K562 (cell line): ENCODE measurements at regions not wholly inside any gene's neighbourhood (a gene's known extent, or its start where the extent isn't known, plus 50 kb on each side); places are given as distances from the start of the nearest gene placed in this dataset.
A peak's percentile ranks its signal among the peaks of the same experiment; 100 is the strongest.

ENCODE experiments used
- ATAC-seq: fragments of 200-7000 bp; cut with Tn5 transposase; 3 replicates; pipeline ENCODE4 v1.9.1; 2020; ENCODE audit warnings: moderate library complexity
- BruUV-seq: library from RNA; stranded (reverse); fragments of 400-500 nt; replicated peaks from 2 replicates; lab custom pipeline; 2021; lab: Mats Ljungman, UMichigan
- CTCF ChIA-PET: fragments of 300-600 bp; formaldehyde crosslinking; extraction: SDS; loops from one replicate; lab custom pipeline; 2021; ENCODE audit warnings: low intra/inter-chr PET ratio; lab: Yijun Ruan, JAX
- POLR2A ChIA-PET: fragments of 300-600, 350-650 bp; sonication (Branson Sonifier 250); formaldehyde crosslinking; extraction: SDS; loops from one replicate; lab custom pipeline; 2021; ENCODE audit warnings: antibody characterized with exemption, inconsistent platforms; lab: Yijun Ruan, JAX
- DNase-seq, 4 experiments: peaks; one replicate each; pipeline versions ENCODE4 v3.0.0 to v3.0.0-alpha.2; 2011 to 2018; ENCODE audit warnings: low spot score in 3 of 4, mixed read lengths in 3 of 4; ENCODE audit errors: extremely low read depth in 1 of 4
- FAIRE-seq: peaks from 2 replicates; lab custom pipeline; 2011; peaks lifted over from hg19 to GRCh38; lab: Jason Lieb, UNC
- H2AFZ ChIP-seq: 2 replicates; pipeline ENCODE4 v1.6.0; 2011; ENCODE audit warnings: low read depth, low read length, control low read depth, inconsistent platforms
- H3K27ac ChIP-seq: fragments of 200-600 bp; 3 replicates; pipeline ENCODE4 v1.8.0; 2011; ENCODE audit warnings: low read depth, mild to moderate bottlenecking, control low read depth, inconsistent platforms, low read length, moderate library complexity, mixed read lengths; ENCODE audit errors: extremely low read depth
- H3K27me3 ChIP-seq, 2 experiments: fragments of 300-600 bp in 1 of 2; 2 replicates in 1 of 2; 3 replicates in 1 of 2; pipeline versions ENCODE4 v1.6.0 to v1.8.0; 2011; ENCODE audit warnings: inconsistent platforms in 2 of 2, low read length in 2 of 2, mild to moderate bottlenecking in 1 of 2, mixed read lengths in 1 of 2, moderate library complexity in 1 of 2; ENCODE audit not compliant: control insufficient read depth in 2 of 2, insufficient read depth in 2 of 2
- H3K36me3 ChIP-seq: fragments of 300-600 bp; 3 replicates; pipeline ENCODE4 v1.8.0; 2011; ENCODE audit warnings: mild to moderate bottlenecking, low read length, inconsistent platforms; ENCODE audit not compliant: control insufficient read depth, insufficient read depth
- H3K4me1 ChIP-seq, 2 experiments: fragments of 200-600 bp in 1 of 2; replicated peaks in 1 of 2; 2 replicates in 1 of 2; 3 replicates in 1 of 2; pipeline versions ENCODE4 v1.5.1 to v1.8.0; 2011; ENCODE audit warnings: inconsistent platforms in 2 of 2, low read length in 2 of 2, mild to moderate bottlenecking in 1 of 2, mixed read lengths in 1 of 2, moderate library complexity in 1 of 2; ENCODE audit not compliant: control insufficient read depth in 2 of 2, insufficient read depth in 2 of 2
- H3K4me2 ChIP-seq: 2 replicates; pipeline ENCODE4 v1.6.1; 2011; ENCODE audit warnings: low read length, control low read depth, inconsistent platforms, mixed read lengths; ENCODE audit not compliant: insufficient read depth
- H3K4me3 ChIP-seq: fragments of 200-600 bp; sonication (generic), shearing (Covaris generic); 2 replicates; pipeline ENCODE4 v1.5.1; 2016; ENCODE audit warnings: control low read depth, inconsistent platforms
- H3K79me2 ChIP-seq: fragments of 200-600 bp; 3 replicates; pipeline ENCODE4 v1.8.0; 2011; ENCODE audit warnings: low read length, inconsistent platforms; ENCODE audit not compliant: control insufficient read depth, insufficient read depth
- H3K9ac ChIP-seq, 2 experiments: 2 replicates each; pipeline versions ENCODE4 v1.6.0 to v1.6.1; 2011; ENCODE audit warnings: low read depth in 2 of 2, low read length in 2 of 2, control low read depth in 1 of 2, inconsistent platforms in 1 of 2, mild to moderate bottlenecking in 1 of 2, mixed read lengths in 1 of 2; ENCODE audit not compliant: insufficient read depth in 1 of 2
- H3K9me1 ChIP-seq: one replicate; pipeline ENCODE4 v1.6.0; 2011; ENCODE audit warnings: inconsistent platforms, mild to moderate bottlenecking, low read length, moderate library complexity; ENCODE audit not compliant: control insufficient read depth, insufficient read depth
- H3K9me3 ChIP-seq: replicated peaks from 2 replicates; pipeline ENCODE4 v1.5.1; 2011; ENCODE audit warnings: low read depth, low read length, inconsistent platforms; ENCODE audit not compliant: control insufficient read depth, insufficient read depth
- H4K20me1 ChIP-seq: replicated peaks from 2 replicates; pipeline ENCODE4 v1.6.1; 2011; ENCODE audit warnings: low read length, inconsistent platforms, mixed read lengths; ENCODE audit not compliant: control insufficient read depth, insufficient read depth
- DEAF1 ChIP-seq: fragments of 450-650 bp; formaldehyde crosslinking; IDR thresholded peaks from 2 replicates; pipeline ENCODE4 v1.4.0; 2020; ENCODE audit warnings: mild to moderate bottlenecking, moderate library complexity
- ELK3 ChIP-seq: fragments of 450-650 bp; formaldehyde crosslinking; IDR thresholded peaks from 2 replicates; pipeline ENCODE4 v1.4.0; 2020; ENCODE audit warnings: mild to moderate bottlenecking
- GATAD2B ChIP-seq: fragments of 450-650 bp; IDR thresholded peaks from 2 replicates; pipeline ENCODE4 v1.6.1; 2017; ENCODE audit warnings: mild to moderate bottlenecking, borderline replicate concordance
- JUND ChIP-seq, 2 experiments: IDR thresholded peaks; 2 replicates in 1 of 2; 3 replicates in 1 of 2; pipeline ENCODE4 v1.6.1; 2011; ENCODE audit warnings: borderline replicate concordance in 2 of 2, low read depth in 2 of 2, low read length in 2 of 2, improper control_type of control experiment in 1 of 2, missing biosample characterization in 1 of 2, missing genetic modification characterization in 1 of 2, missing genetic modification reagents in 1 of 2
- MAFF ChIP-seq: IDR thresholded peaks from 2 replicates; pipeline ENCODE4 v1.6.1; 2012; ENCODE audit warnings: low read length, improper control_type of control experiment
- MYNN ChIP-seq, 2 experiments: sonication (generic); formaldehyde crosslinking in 1 of 2; IDR thresholded peaks; 2 replicates each; pipeline versions ENCODE4 v1.5.0 to v1.6.1; 2016 to 2020; ENCODE audit warnings: antibody characterized with exemption in 1 of 2, missing genetic modification reagents in 1 of 2
- NEUROD1 ChIP-seq: fragments of 150-350 bp; IDR thresholded peaks from 2 replicates; pipeline ENCODE4 v1.6.1; 2014; ENCODE audit warnings: borderline replicate concordance, low read length, low read depth; ENCODE audit not compliant: partially characterized antibody
- NFE2 ChIP-seq: IDR thresholded peaks from 2 replicates; pipeline ENCODE4 v1.6.1; 2014; ENCODE audit warnings: antibody characterized with exemption, low read depth
- SRSF1 ChIP-seq: fragments of 200-400 bp; formaldehyde crosslinking; IDR thresholded peaks from 2 replicates; pipeline ENCODE4 v1.6.1; 2017; ENCODE audit warnings: mild to moderate bottlenecking, low read depth, low read length, moderate library complexity
- TAL1 ChIP-seq: fragments of 450-650 bp; IDR thresholded peaks from 2 replicates; pipeline ENCODE4 v1.6.1; 2016; ENCODE audit warnings: mild to moderate bottlenecking
- ZKSCAN3 ChIP-seq: fragments of 250-450 bp; sonication (Bioruptor Pico); IDR thresholded peaks from 2 replicates; pipeline ENCODE4 v1.4.0; 2020
- ZNF253 ChIP-seq: fragments of 250-450 bp; sonication (Bioruptor Pico); conservative IDR thresholded peaks from 2 replicates; pipeline ENCODE4 v1.6.1; 2021; ENCODE audit warnings: mild to moderate bottlenecking
- WGBS: fragments of 100-300 bp; shearing (Covaris generic); methylation state at CpG from one replicate; pipeline ENCODE4 v1.1.6; 2016; ENCODE audit warnings: low coverage, mixed read lengths; ENCODE audit not compliant: insufficient coverage; ENCODE audit errors: missing lambda C conversion rate; 5-methylcytosine and 5-hydroxymethylcytosine counted together
- in situ Hi-C: fragments of 300-500 bp; cut with MboI; formaldehyde crosslinking; loops from 4 replicates; pipeline ENCODE4 v1.15.0; 2018; ENCODE audit warnings: inconsistent platforms, mixed read lengths
- intact Hi-C: fragments of 100-400 bp; cut with micrococcal nuclease; formaldehyde crosslinking; loops from 2 replicates; pipeline ENCODE4 v1.14.2; 2022

- H3K79me2 ChIP-seq: no peaks in the 10 kb centered on the region
- BruUV-seq: no TSS peak
- FAIRE-seq: no peak
- H3K9me3 ChIP-seq: no peaks in the 10 kb centered on the region
- no peaks in the 10 kb centered on the region for H3K27me3 ChIP-seq
- in situ Hi-C loops: no loop called here
- ChIA-PET POLR2A (interaction anchor here (1.4 kb wide), 1 partner anchor 21 kb away, joined by 3 read pairs; no protein-coding TSS in a partner anchor), CTCF (no interaction called here)
- no peaks in the 10 kb centered on the region for H3K4me1 ChIP-seq
- no peak for ATAC-seq
- H2AFZ ChIP-seq: no peak overlapping the region
- DNase-seq: no peak
- no peaks in the 10 kb centered on the region for H3K9me1 ChIP-seq
- no peak overlapping the region for H3K4me3 ChIP-seq
- H3K27ac ChIP-seq: no peak overlapping the region
- H3K9ac ChIP-seq: no peak overlapping the region
- TF ChIP-seq SRSF1 (no peak), MAFF (no peak), JUND (IDR thresholded peaks at IDR 0.05; ENCODE audit: borderline replicate concordance, low read depth, low read length) (no peak), JUND (tag; IDR thresholded peaks at IDR 0.05; ENCODE audit: borderline replicate concordance, low read depth, low read length) (peak; percentile 52; the same call in 2 of the 3 replicates), NFE2 (peak; percentile 38; the same call in 1 of the 2 replicates), ZNF253 (CRISPR knock-in tag) (no peak)
- TF ChIP-seq, all 486 proteins: peak for 2
- Histone ChIP-seq H3K4me2 (no peak overlapping the region), H3K36me3 (no peaks in the 10 kb centered on the region), H4K20me1 (no peaks in the 10 kb centered on the region)
- intact Hi-C loops: no loop called here
These were observed 76.5 kb upstream of the ATG10 start for GRCh38 chr5:81895307-81895706.

DNA sequence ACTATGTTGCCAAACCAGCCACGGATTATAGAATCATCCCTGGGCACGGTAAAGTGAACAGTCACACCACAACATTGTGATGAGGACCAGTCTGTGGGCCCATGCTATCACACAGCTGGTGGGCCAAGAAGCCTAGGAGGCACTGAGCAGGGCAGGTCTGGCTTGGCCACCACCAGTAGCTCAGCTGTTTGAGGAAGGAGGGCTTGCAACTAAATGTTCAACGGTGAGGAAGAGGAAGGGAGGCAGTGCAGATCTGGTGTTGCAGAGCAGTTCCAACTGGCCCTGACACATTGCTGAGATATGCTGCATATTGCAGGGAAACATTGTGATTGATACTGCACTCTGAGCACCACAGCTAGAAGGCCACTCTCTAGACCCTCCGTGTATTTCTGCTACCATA is 77.9 kb upstream of the ATG10 start:
- Histone ChIP-seq H3K4me2 (no peak overlapping the region), H3K9ac (0 out of 4 replicates have a peak overlapping the region, but pooled peaks of 1 of the 2 experiments have one; percentile 14), H3K27ac (no peak overlapping the region), H3K27me3 (no peaks in the 10 kb centered on the region), H4K20me1 (no peaks in the 10 kb centered on the region), H3K9me3 (no peaks in the 10 kb centered on the region), H3K9me1 (no peaks in the 10 kb centered on the region), H3K4me1 (no peaks in the 10 kb centered on the region), H3K4me3 (no peak overlapping the region), H2AFZ (0 out of 2 replicates have a peak overlapping the region, but pooled peaks have one; percentile 1), H3K79me2 (no peaks in the 10 kb centered on the region), H3K36me3 (no peaks in the 10 kb centered on the region)
- intact Hi-C loops: no loop called here
- ChIA-PET POLR2A (interaction anchor here (0.7 kb wide), 1 partner anchor 10 kb away, joined by 3 read pairs; no protein-coding TSS in a partner anchor), CTCF (no interaction called here)
- DNase-seq (no peak), FAIRE-seq (no peak), ATAC-seq (no peak)
- in situ Hi-C loops: no loop called here
- no TSS peak for BruUV-seq
- WGBS: 22% methylated on average over 4 of the region's 4 CpGs
- TF ChIP-seq GATAD2B: no peak
- TF ChIP-seq NEUROD1: no peak
- no peak for TF ChIP-seq ZKSCAN3
- no peak for TF ChIP-seq TAL1
- no peak for TF ChIP-seq DEAF1 (CRISPR knock-in tag)
- no peak for TF ChIP-seq MYNN (IDR thresholded peaks at IDR 0.05)
- no peak for TF ChIP-seq MYNN (CRISPR knock-in tag; IDR thresholded peaks at IDR 0.05)
- TF ChIP-seq ELK3 (CRISPR knock-in tag): no peak
